Ectodermal cell (in vitro differentiated cells): ENCODE measurements at regions not wholly inside any gene's neighbourhood (a gene's known extent, or its start where the extent isn't known, plus 50 kb on each side); places are given as distances from the start of the nearest gene placed in this dataset.
"Not testable (repeated sequence)": the region's sequence is repeated elsewhere in the genome, so short reads cannot be mapped to it uniquely, and the experiment has no call there.

ENCODE experiments used
- H3K27ac ChIP-seq: 2 replicates; pipeline ENCODE4 v1.7.0; 2013; ENCODE audit warnings: mild to moderate bottlenecking, low read depth, low read length; ENCODE audit not compliant: insufficient read depth, poor library complexity, severe bottlenecking
- H3K27me3 ChIP-seq: 2 replicates; pipeline ENCODE4 v1.7.0; 2013; ENCODE audit warnings: mild to moderate bottlenecking, low read length; ENCODE audit not compliant: insufficient read depth, control insufficient read depth, poor library complexity, severe bottlenecking
- H3K36me3 ChIP-seq: one replicate; pipeline ENCODE4 v1.7.0; 2013; ENCODE audit warnings: low read length; ENCODE audit not compliant: control insufficient read depth, insufficient read depth
- H3K4me1 ChIP-seq: one replicate; pipeline ENCODE4 v1.7.0; 2013; ENCODE audit warnings: low read length; ENCODE audit not compliant: control insufficient read depth, insufficient read depth
- H3K4me3 ChIP-seq: 2 replicates; pipeline ENCODE4 v1.7.0; 2013; ENCODE audit warnings: low read depth, low read length, control low read depth; ENCODE audit not compliant: insufficient read depth
- H3K9me3 ChIP-seq: 2 replicates; pipeline ENCODE4 v1.7.0; 2013; ENCODE audit warnings: mild to moderate bottlenecking, low read length, moderate library complexity; ENCODE audit not compliant: control insufficient read depth
- WGBS, 2 experiments: methylation state at CpG; one replicate each; pipeline ENCODE4 v1.1.7; 2013; ENCODE audit warnings: missing lambda C conversion rate in 2 of 2; 5-methylcytosine and 5-hydroxymethylcytosine counted together

DNA sequence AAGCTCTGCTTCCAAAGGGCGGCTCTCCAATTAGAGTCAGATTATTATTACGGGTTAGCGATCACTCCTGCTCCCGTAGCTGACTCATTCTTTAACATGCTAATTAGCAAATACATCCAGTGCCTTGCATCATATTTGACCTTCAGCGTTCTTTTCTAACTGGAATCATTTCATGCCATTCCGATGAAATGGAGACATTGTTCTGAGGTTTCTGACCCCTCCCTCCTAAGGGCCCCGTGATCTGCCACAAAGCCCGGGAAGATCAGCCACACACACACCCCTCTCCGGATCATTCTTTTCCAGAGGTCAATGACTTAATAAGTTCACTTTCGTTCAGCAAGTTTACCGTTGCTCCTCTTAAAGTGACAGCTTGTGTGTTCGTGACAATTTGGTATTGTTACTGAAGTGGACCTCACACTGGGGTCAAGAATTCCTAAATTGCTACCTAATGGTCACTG is 200.4 kb downstream of the RTP5 start:
- not testable (repeated sequence) for H3K9me3 ChIP-seq, H3K36me3 ChIP-seq, H3K27me3 ChIP-seq, H3K4me3 ChIP-seq, H3K4me1 ChIP-seq, H3K27ac ChIP-seq
- 81 to 90% methylated on average over 11 of the region's 12 CpGs for WGBS, 2 experiments

- not testable (repeated sequence) for H3K9me3 ChIP-seq, H3K27ac ChIP-seq, H3K27me3 ChIP-seq, H3K36me3 ChIP-seq, H3K4me1 ChIP-seq, H3K4me3 ChIP-seq
- 75 to 78% methylated on average over 11 of the region's 11 CpGs for WGBS, 2 experiments
These were observed 201.2 kb downstream of the RTP5 start for GRCh38 chr2:242070726-242071125.

DNA sequence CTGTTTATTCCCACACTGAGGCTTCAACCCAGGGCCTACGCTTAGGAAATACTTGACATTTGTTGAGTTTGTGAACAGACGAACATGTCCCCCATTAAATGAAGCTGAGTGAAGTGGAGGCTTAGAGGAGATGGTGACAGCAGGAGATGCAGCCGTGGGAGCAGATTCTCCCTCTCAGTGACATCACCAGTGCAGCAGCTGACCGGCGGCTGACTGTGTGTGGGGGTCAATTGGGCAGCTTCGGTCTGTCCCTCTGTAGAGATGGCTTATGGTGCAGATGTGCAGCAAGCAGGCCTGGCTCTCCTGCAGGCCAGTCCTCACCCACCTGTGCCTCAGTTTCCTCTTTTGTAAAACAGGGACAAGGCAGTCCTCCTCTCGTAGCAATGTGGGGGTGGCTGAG is 201.8 kb downstream of the RTP5 start:
- H3K27ac ChIP-seq, H3K27me3 ChIP-seq, H3K9me3 ChIP-seq, H3K4me3 ChIP-seq, H3K36me3 ChIP-seq, H3K4me1 ChIP-seq: not testable (repeated sequence)
- 90 to 91% methylated on average over 7 of the region's 7 CpGs for WGBS, 2 experiments

GRCh38 chr2:242071936-242072335 is 202.4 kb downstream of the RTP5 start:
- H3K36me3 ChIP-seq, H3K4me1 ChIP-seq, H3K27me3 ChIP-seq, H3K27ac ChIP-seq, H3K9me3 ChIP-seq, H3K4me3 ChIP-seq: not testable (repeated sequence)
- 92 to 94% methylated on average over 9 to 11 of the region's 11 CpGs for WGBS, 2 experiments

GRCh38 chr2:242075168-242075567 is 205.6 kb downstream of the RTP5 start:
- 73 to 79% methylated on average over 2 of the region's 2 CpGs for WGBS, 2 experiments
- Histone ChIP-seq H3K4me1 (no peaks in the 10 kb centered on the region), H3K9me3 (no peaks in the 10 kb centered on the region), H3K4me3 (no peak overlapping the region), H3K27ac (no peak overlapping the region), H3K36me3 (no peaks in the 10 kb centered on the region), H3K27me3 (no peaks in the 10 kb centered on the region)

- 69 to 71% methylated on average over 7 of the region's 7 CpGs for WGBS, 2 experiments
- Histone ChIP-seq H3K4me3 (no peak overlapping the region), H3K27me3 (no peaks in the 10 kb centered on the region), H3K36me3 (no peaks in the 10 kb centered on the region), H3K9me3 (no peaks in the 10 kb centered on the region), H3K27ac (no peak overlapping the region), H3K4me1 (no peaks in the 10 kb centered on the region)
These were observed 206.2 kb downstream of the RTP5 start for GRCh38 chr2:242075696-242076095.

DNA sequence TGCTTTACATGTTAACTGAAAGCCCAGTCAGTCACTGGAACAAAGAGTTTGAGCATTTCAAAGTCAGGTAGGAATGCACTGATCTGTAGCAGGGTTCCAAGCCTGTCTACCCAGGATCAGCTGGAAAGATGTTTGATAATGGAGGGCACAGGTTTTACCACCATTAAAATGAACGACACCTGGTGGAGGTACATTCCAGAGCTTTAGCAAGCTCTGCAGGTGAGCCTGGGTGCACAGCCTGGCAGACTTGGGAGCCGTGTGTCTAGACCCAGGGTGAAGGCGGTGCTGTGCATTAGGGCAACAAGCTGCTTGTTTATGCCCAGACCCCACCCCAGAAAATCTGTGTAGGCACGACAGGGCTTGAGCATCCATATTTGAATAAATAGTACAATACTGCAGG is 206.7 kb downstream of the RTP5 start:
- not testable (repeated sequence) for H3K27ac ChIP-seq, H3K27me3 ChIP-seq, H3K4me3 ChIP-seq, H3K9me3 ChIP-seq, H3K36me3 ChIP-seq, H3K4me1 ChIP-seq
- WGBS, 2 experiments: 81 to 85% methylated on average over 4 of the region's 4 CpGs

- H3K27me3 ChIP-seq, H3K4me3 ChIP-seq, H3K9me3 ChIP-seq, H3K27ac ChIP-seq, H3K4me1 ChIP-seq, H3K36me3 ChIP-seq: not testable (repeated sequence)
- WGBS, 2 experiments: 55 to 67% methylated on average over 2 of the region's 3 CpGs
These were observed 208.9 kb downstream of the RTP5 start for GRCh38 chr2:242078426-242078825.

DNA sequence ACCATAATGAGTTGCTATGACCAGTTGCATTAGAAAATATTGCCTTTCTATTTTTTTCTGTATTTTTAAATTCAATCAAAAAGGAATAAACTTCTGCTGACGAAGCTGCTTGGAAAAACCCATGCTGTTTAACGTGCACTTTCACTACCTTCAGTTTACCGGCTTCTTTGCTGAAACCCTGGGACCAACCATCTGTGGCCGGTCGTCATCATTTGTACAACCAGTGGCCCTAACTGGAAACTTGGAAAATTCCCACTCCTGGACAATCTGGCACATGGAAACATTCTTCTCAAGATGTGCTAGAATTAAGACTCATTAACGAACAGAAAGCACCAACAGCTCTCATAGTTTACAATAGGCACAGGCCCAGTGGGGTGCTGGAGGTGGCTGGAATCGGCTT is 210.3 kb downstream of the RTP5 start:
- not testable (repeated sequence) for H3K27me3 ChIP-seq, H3K9me3 ChIP-seq, H3K4me1 ChIP-seq, H3K4me3 ChIP-seq, H3K36me3 ChIP-seq, H3K27ac ChIP-seq
- WGBS, 2 experiments: 90 to 93% methylated on average over 6 to 7 of the region's 7 CpGs

GRCh38 chr2:242080575-242081214 is 211.2 kb downstream of the RTP5 start:
- not testable (repeated sequence) for H3K27ac ChIP-seq, H3K36me3 ChIP-seq, H3K4me1 ChIP-seq, H3K9me3 ChIP-seq, H3K27me3 ChIP-seq, H3K4me3 ChIP-seq
- 91 to 93% methylated on average over 7 of the region's 7 CpGs for WGBS, 2 experiments

- not testable (repeated sequence) for H3K9me3 ChIP-seq, H3K36me3 ChIP-seq, H3K27ac ChIP-seq, H3K4me3 ChIP-seq, H3K4me1 ChIP-seq
- H3K27me3 ChIP-seq: peaks cover 25% of the 10 kb centered on the region
- WGBS, 2 experiments: 73 to 79% methylated on average over 3 to 4 of the region's 5 CpGs
These were observed 214.5 kb downstream of the RTP5 start for GRCh38 chr2:242084034-242084433.
